Loucy (cell line): ENCODE measurements at regions not wholly inside any gene's neighbourhood (a gene's known extent, or its start where the extent isn't known, plus 50 kb on each side); places are given as distances from the start of the nearest gene placed in this dataset.

Experiments used
- H2AFZ ChIP-seq: fragments of 200-600 bp; sonication (generic); 2 replicates; pipeline ENCODE4 v1.6.0; 2016; ENCODE audit warnings: antibody characterized with exemption, mild to moderate bottlenecking, low read length, moderate library complexity
- H3F3A ChIP-seq: fragments of 200-600 bp; 2 replicates; pipeline ENCODE4 v1.6.0; 2016; ENCODE audit warnings: antibody characterized with exemption, low read depth, mild to moderate bottlenecking
- H3K27me3 ChIP-seq: fragments of 200-600 bp; sonication (generic); 2 replicates; pipeline ENCODE4 v1.6.1; 2014; ENCODE audit warnings: low read length, mild to moderate bottlenecking; ENCODE audit not compliant: insufficient read depth, poor library complexity, severe bottlenecking
- H3K36me3 ChIP-seq: fragments of 200-600 bp; sonication (generic); 2 replicates; pipeline ENCODE4 v1.6.1; 2016; ENCODE audit warnings: low read length; ENCODE audit not compliant: insufficient read depth
- H3K4me1 ChIP-seq: fragments of 200-600 bp; sonication (generic); 2 replicates; pipeline ENCODE4 v1.5.1; 2014; ENCODE audit warnings: low read length, mild to moderate bottlenecking; ENCODE audit not compliant: insufficient read depth, poor library complexity, severe bottlenecking
- H3K4me2 ChIP-seq: fragments of 200-600 bp; sonication (generic); 2 replicates; pipeline ENCODE4 v1.6.0; 2014; ENCODE audit warnings: antibody characterized with exemption, low read length, low read depth, mild to moderate bottlenecking; ENCODE audit not compliant: poor library complexity, severe bottlenecking
- H3K4me3 ChIP-seq: fragments of 200-600 bp; sonication (generic); 2 replicates; pipeline ENCODE4 v1.5.1; 2014; ENCODE audit warnings: low read length, mild to moderate bottlenecking, mixed read lengths; ENCODE audit not compliant: poor library complexity, severe bottlenecking
- H3K79me2 ChIP-seq: fragments of 200-600 bp; sonication (generic); 2 replicates; pipeline ENCODE4 v1.6.1; 2014; ENCODE audit warnings: low read length; ENCODE audit not compliant: insufficient read depth
- H3K9ac ChIP-seq: fragments of 200-600 bp; sonication (generic); 2 replicates; pipeline ENCODE4 v1.6.0; 2014; ENCODE audit warnings: mild to moderate bottlenecking, low read depth, low read length, moderate library complexity; ENCODE audit not compliant: poor library complexity, severe bottlenecking
- H3K9me2 ChIP-seq: fragments of 200-600 bp; sonication (generic); replicated peaks from 2 replicates; pipeline ENCODE4 v1.6.1; 2016; ENCODE audit warnings: low read depth, low read length, mixed read lengths
- H3K9me3 ChIP-seq: fragments of 200-600 bp; sonication (generic); 2 replicates; pipeline ENCODE4 v1.6.1; 2014; ENCODE audit warnings: mild to moderate bottlenecking, antibody characterized with exemption, low read length, low read depth; ENCODE audit not compliant: insufficient read depth
- H4K20me1 ChIP-seq: fragments of 200-600 bp; sonication (generic); 2 replicates; pipeline ENCODE4 v1.6.0; 2014; ENCODE audit warnings: antibody characterized with exemption, low read length, mild to moderate bottlenecking; ENCODE audit not compliant: insufficient read depth, poor library complexity, severe bottlenecking
- CTCF ChIP-seq: fragments of 200-600 bp; sonication (generic); conservative IDR thresholded peaks from 2 replicates; pipeline ENCODE4 v1.5.1; 2014; ENCODE audit warnings: mild to moderate bottlenecking, antibody characterized with exemption, low read length
- EZH2phosphoT487 ChIP-seq: fragments of 200-600 bp; IDR thresholded peaks from 2 replicates; pipeline ENCODE4 v1.6.1; 2018; ENCODE audit warnings: antibody characterized with exemption, mild to moderate bottlenecking, moderate library complexity, borderline replicate concordance

- no peak overlapping the region for H3K4me3 ChIP-seq
- H4K20me1 ChIP-seq: no peaks in the 10 kb centered on the region
- H3K4me1 ChIP-seq: peaks cover 4% of the 10 kb centered on the region
- no peak overlapping the region for H3K9ac ChIP-seq
- TF ChIP-seq EZH2phosphoT487 (no peak), CTCF (no peak)
- H3K27me3 ChIP-seq: no peaks in the 10 kb centered on the region
- H3K36me3 ChIP-seq: no peaks in the 10 kb centered on the region
- H3F3A ChIP-seq: no peaks in the 10 kb centered on the region
- no peaks in the 10 kb centered on the region for H3K79me2 ChIP-seq
- H3K4me2 ChIP-seq: no peak overlapping the region
- no peak overlapping the region for H2AFZ ChIP-seq
- H3K9me2 ChIP-seq: no peaks in the 10 kb centered on the region
- no peaks in the 10 kb centered on the region for H3K9me3 ChIP-seq
Observed at GRCh38 chr1:184854496-184855140, 100.0 kb upstream of the EDEM3 start.

- TF ChIP-seq EZH2phosphoT487 (no peak), CTCF (no peak)
Observed at GRCh38 chr1:184854036-184854435, 99.4 kb upstream of the EDEM3 start.

GRCh38 chr1:184851822-184852746 lies 97.4 kb upstream of the EDEM3 start:
- Histone ChIP-seq H3K4me3 (no peak overlapping the region), H4K20me1 (no peaks in the 10 kb centered on the region), H3K9me3 (no peaks in the 10 kb centered on the region), H3K4me2 (no peak overlapping the region), H3K79me2 (no peaks in the 10 kb centered on the region), H3F3A (no peaks in the 10 kb centered on the region), H3K27me3 (no peaks in the 10 kb centered on the region), H3K9me2 (no peaks in the 10 kb centered on the region), H3K36me3 (no peaks in the 10 kb centered on the region), H2AFZ (no peak overlapping the region), H3K9ac (no peak overlapping the region), H3K4me1 (peaks cover 4% of the 10 kb centered on the region)
- TF ChIP-seq EZH2phosphoT487 (no peak), CTCF (no peak)

More at GRCh38 chr1:184854036-184854435, 99.4 kb upstream of the EDEM3 start:
- H3F3A ChIP-seq: no peaks in the 10 kb centered on the region
- no peak overlapping the region for H3K4me3 ChIP-seq
- no peaks in the 10 kb centered on the region for H3K27me3 ChIP-seq
- H3K9me2 ChIP-seq: no peaks in the 10 kb centered on the region
- H3K79me2 ChIP-seq: no peaks in the 10 kb centered on the region
- H3K36me3 ChIP-seq: no peaks in the 10 kb centered on the region
- H3K9me3 ChIP-seq: no peaks in the 10 kb centered on the region
- H3K4me1 ChIP-seq: peaks cover 4% of the 10 kb centered on the region
- no peak overlapping the region for H2AFZ ChIP-seq
- no peaks in the 10 kb centered on the region for H4K20me1 ChIP-seq
- no peak overlapping the region for H3K4me2 ChIP-seq
- H3K9ac ChIP-seq: no peak overlapping the region
